Esophagus squamous epithelium (tissue), 5 donors: ENCODE measurements at regions not wholly inside any gene's neighbourhood (a gene's known extent, or its start where the extent isn't known, plus 50 kb on each side); places are given as distances from the start of the nearest gene placed in this dataset.

Source experiments
- DNase-seq: peaks from one replicate; lab custom pipeline; 2025; lab: John Stamatoyannopoulos, UW
- H3K27ac ChIP-seq, 4 donors: fragments of 200-600 bp; sonication (generic); one replicate each; pipeline ENCODE4 v1.5.1; 2016 to 2019; ENCODE audit warnings: mild to moderate bottlenecking in 1 of 4
- H3K27me3 ChIP-seq, 4 donors: fragments of 200-600 bp; sonication (generic); 1 replicate in 3 of 4; 2 replicates in 1 of 4; pipeline versions ENCODE4 v1.5.1 to v1.6.0; 2017 to 2021; ENCODE audit warnings: antibody characterized with exemption in 1 of 4
- H3K36me3 ChIP-seq, 3 donors: fragments of 200-600 bp; sonication (generic); one replicate each; pipeline ENCODE4 v1.5.1; 2016 to 2019
- H3K4me1 ChIP-seq, 3 donors: fragments of 200-600 bp; sonication (generic); one replicate each; pipeline ENCODE4 v1.5.1; 2017 to 2019
- H3K4me3 ChIP-seq, 4 donors: fragments of 200-600 bp; sonication (generic); 1 replicate in 3 of 4; 2 replicates in 1 of 4; pipeline ENCODE4 v1.5.1; 2016 to 2019; ENCODE audit warnings: mild to moderate bottlenecking in 2 of 4, moderate library complexity in 1 of 4
- H3K9me3 ChIP-seq, 3 donors: fragments of 200-600 bp; sonication (generic); one replicate each; pipeline ENCODE4 v1.5.1; 2016 to 2019
- POLR2A ChIP-seq, 4 donors: fragments of 450-650 bp; IDR thresholded peaks; one replicate each; pipeline ENCODE4 v1.6.1; 2017; ENCODE audit warnings: antibody characterized with exemption in 4 of 4, mild to moderate bottlenecking in 4 of 4, moderate library complexity in 3 of 4
- WGBS, 2 donors: methylation state at CpG; one replicate each; pipeline ENCODE4 v1.1.5; 2018; 5-methylcytosine and 5-hydroxymethylcytosine counted together
- intact Hi-C: fragments of 100-400 bp; cut with DNase I; formaldehyde crosslinking; loops from one replicate; pipeline ENCODE4 v1.15.0; 2022
- TF ChIP-seq, protein P1 (sequence below), 6 experiments: fragments of 450-650 bp in 4 of 6; fragments of 200-600 bp in 2 of 6; sonication (generic) in 2 of 6; IDR thresholded peaks; one replicate each; pipeline ENCODE4 v1.5.1; 2016 to 2019; ENCODE audit warnings: antibody characterized with exemption in 6 of 6, mild to moderate bottlenecking in 4 of 6, moderate library complexity in 4 of 6
- donor health status: DM: yes; HTN: yes; CAD: no.

GRCh38 chr7:140996-141395 is 51.4 kb upstream of the FAM20C start:
- TF ChIP-seq, protein P1, sequence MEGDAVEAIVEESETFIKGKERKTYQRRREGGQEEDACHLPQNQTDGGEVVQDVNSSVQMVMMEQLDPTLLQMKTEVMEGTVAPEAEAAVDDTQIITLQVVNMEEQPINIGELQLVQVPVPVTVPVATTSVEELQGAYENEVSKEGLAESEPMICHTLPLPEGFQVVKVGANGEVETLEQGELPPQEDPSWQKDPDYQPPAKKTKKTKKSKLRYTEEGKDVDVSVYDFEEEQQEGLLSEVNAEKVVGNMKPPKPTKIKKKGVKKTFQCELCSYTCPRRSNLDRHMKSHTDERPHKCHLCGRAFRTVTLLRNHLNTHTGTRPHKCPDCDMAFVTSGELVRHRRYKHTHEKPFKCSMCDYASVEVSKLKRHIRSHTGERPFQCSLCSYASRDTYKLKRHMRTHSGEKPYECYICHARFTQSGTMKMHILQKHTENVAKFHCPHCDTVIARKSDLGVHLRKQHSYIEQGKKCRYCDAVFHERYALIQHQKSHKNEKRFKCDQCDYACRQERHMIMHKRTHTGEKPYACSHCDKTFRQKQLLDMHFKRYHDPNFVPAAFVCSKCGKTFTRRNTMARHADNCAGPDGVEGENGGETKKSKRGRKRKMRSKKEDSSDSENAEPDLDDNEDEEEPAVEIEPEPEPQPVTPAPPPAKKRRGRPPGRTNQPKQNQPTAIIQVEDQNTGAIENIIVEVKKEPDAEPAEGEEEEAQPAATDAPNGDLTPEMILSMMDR (IDR thresholded peaks at IDR 0.05) = no peak
- no peak for TF ChIP-seq POLR2A (IDR thresholded peaks at IDR 0.05)
- no peaks in the 10 kb centered on the region for H3K9me3 ChIP-seq
- no peak for DNase-seq
- peaks cover 0 to 24% (median 8%) of the 10 kb centered on the region in 3 donors for H3K4me1 ChIP-seq
- H3K4me3 ChIP-seq = no peak overlapping the region
- no peak overlapping the region for H3K27ac ChIP-seq
- no peaks in the 10 kb centered on the region for H3K36me3 ChIP-seq
- H3K27me3 ChIP-seq = peaks cover 0 to 21% (median 0%) of the 10 kb centered on the region in 4 donors
- intact Hi-C loops = no loop called here
- WGBS, 2 donors = 67 to 74% methylated on average over 6 of the region's 6 CpGs

DNA sequence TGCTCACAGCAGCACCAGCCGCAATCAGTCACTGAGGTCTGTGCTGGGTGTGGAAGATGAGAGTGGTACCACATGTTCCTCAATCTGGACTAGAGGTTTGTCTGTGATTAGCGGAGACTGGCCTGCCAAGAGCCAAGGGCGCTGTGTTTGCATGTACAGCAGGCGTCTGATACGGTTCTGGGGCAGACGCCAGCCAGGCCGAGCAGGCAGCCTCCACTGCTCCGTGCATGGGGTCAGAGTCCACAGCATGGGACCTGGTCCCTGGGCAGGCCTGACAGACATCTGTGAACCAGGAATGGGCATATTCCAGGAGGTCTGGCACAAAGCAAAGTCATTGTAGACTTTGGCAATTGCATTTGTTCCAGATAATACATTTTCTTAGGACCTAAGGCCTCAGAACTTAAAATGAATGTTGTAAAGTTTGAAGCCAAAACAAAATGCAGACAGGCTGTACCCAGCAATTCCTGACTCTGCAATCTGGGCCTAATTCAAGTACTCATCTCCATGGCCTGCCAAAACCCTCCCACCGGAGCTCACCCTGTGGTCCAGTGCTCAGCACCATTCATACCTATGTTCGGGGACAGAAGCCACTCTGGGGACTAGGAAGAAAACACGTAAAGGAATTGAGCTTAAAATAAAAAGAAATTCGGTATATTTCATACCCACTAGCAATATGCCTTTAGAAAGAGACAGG is 50.0 kb upstream of the FAM20C start:
- Histone ChIP-seq H3K36me3 (no peaks in the 10 kb centered on the region), H3K9me3 (no peaks in the 10 kb centered on the region), H3K4me3 (no peak overlapping the region), H3K27me3 (peaks cover 0 to 21% (median 0%) of the 10 kb centered on the region in 4 donors), H3K27ac (peak overlapping the region in 3 of 4 donors; percentile 49 to 76 (median 60)), H3K4me1 (peaks cover 0 to 24% (median 8%) of the 10 kb centered on the region in 3 donors)
- no peak for DNase-seq
- no peak for TF ChIP-seq POLR2A (IDR thresholded peaks at IDR 0.05)
- TF ChIP-seq, protein P1 (IDR thresholded peaks at IDR 0.05) = no peak
- intact Hi-C loops = no loop called here
- WGBS, 2 donors = 63 to 68% methylated on average over 4 to 8 of the region's 12 CpGs
